GM12873 (cell line): ENCODE measurements at regions not wholly inside any gene's neighbourhood (a gene's known extent, or its start where the extent isn't known, plus 50 kb on each side); places are given as distances from the start of the nearest gene placed in this dataset.

Source experiments
- CTCF ChIP-seq: IDR thresholded peaks from 2 replicates; pipeline ENCODE4 v1.5.1; 2012; ENCODE audit warnings: low read depth, mild to moderate bottlenecking, moderate library complexity, low read length, control low read depth; ENCODE audit not compliant: insufficient read depth; ENCODE audit errors: missing control alignments

- TF ChIP-seq CTCF: no peak
These were observed 82.5 kb upstream of the ID4 start for GRCh38 chr6:19754686-19755085.

- no peak for TF ChIP-seq CTCF
These were observed 82.0 kb upstream of the ID4 start for GRCh38 chr6:19755181-19755580.

GRCh38 chr6:19757036-19757435 lies 80.1 kb upstream of the ID4 start:
- no peak for TF ChIP-seq CTCF

- TF ChIP-seq CTCF: no peak
These were observed 77.9 kb upstream of the ID4 start for GRCh38 chr6:19759117-19759880.

- TF ChIP-seq CTCF: no peak
These were observed 76.0 kb upstream of the ID4 start for GRCh38 chr6:19761121-19761520.

- no peak for TF ChIP-seq CTCF
These were observed 65.3 kb upstream of the ID4 start for GRCh38 chr6:19771753-19772336.

- TF ChIP-seq CTCF: no peak
These were observed 64.3 kb upstream of the ID4 start for GRCh38 chr6:19772891-19773290.
